Psoas muscle (tissue), 7 donors: ENCODE measurements at regions not wholly inside any gene's neighbourhood (a gene's known extent, or its start where the extent isn't known, plus 50 kb on each side); places are given as distances from the start of the nearest gene placed in this dataset.

Experiments
- ATAC-seq, 4 donors: fragments of 200-7000 bp; cut with Tn5 transposase; one replicate each; pipeline ENCODE4 v1.9.1; 2020; ENCODE audit warnings: moderate library complexity in 3 of 4, mild to moderate bottlenecking in 2 of 4
- DNase-seq, 2 donors: peaks; one replicate each; pipeline ENCODE4 v3.0.0-alpha.2; 2020
- H3K27ac ChIP-seq: fragments of 200-600 bp; one replicate; pipeline ENCODE4 v1.8.0; 2022
- H3K27me3 ChIP-seq, 3 donors: fragments of 200-600 bp in 1 of 3; one replicate each; pipeline versions ENCODE4 v1.6.1 to v1.8.0; 2013 to 2022; ENCODE audit warnings: low read length in 2 of 3, mild to moderate bottlenecking in 2 of 3, moderate library complexity in 1 of 3; ENCODE audit not compliant: insufficient read depth in 3 of 3
- H3K36me3 ChIP-seq, 2 donors: fragments of 200-600 bp in 1 of 2; one replicate each; pipeline versions ENCODE4 v1.6.1 to v1.8.0; 2013 to 2022; ENCODE audit warnings: low read depth in 1 of 2, mild to moderate bottlenecking in 1 of 2, moderate library complexity in 1 of 2; ENCODE audit not compliant: insufficient read depth in 1 of 2
- H3K4me1 ChIP-seq: fragments of 200-600 bp; one replicate; pipeline ENCODE4 v1.8.0; 2022
- H3K4me3 ChIP-seq: fragments of 200-600 bp; one replicate; pipeline ENCODE4 v1.8.0; 2022; ENCODE audit warnings: mild to moderate bottlenecking
- H3K9me3 ChIP-seq: fragments of 200-600 bp; one replicate; pipeline ENCODE4 v1.8.0; 2022
- CTCF ChIP-seq: fragments of 200-600 bp; IDR thresholded peaks from one replicate; pipeline ENCODE4 v1.8.0; 2022; ENCODE audit warnings: antibody characterized with exemption
- WGBS, 3 donors: extraction: QIAGEN DNeasy Blood & Tissue Kit; methylation state at CpG; one replicate each; pipeline versions ENCODE4 v1.1.6 to v1.1.7; 2013; 5-methylcytosine and 5-hydroxymethylcytosine counted together
- intact Hi-C, 2 donors: fragments of 100-400 bp; cut with DNase I; formaldehyde crosslinking; loops; one replicate each; pipeline versions ENCODE4 v1.11.0 to v1.14.2; 2022
- donor health status: healthy with polysubstance abuse.
- donor health status: DM: no; HTN: no; CAD: no; lungs with moderate emphysema.
- donor health status: Bipolar disorder and iron deficiency.
- donor health status: healthy.
- donor health status: DM: yes; HTN: yes; CAD: no.
- donor health status: DM: no; HTN: no; CAD: no.
- donor health status: DM: yes; HTN: yes; CAD: no.

GRCh38 chr5:57695179-57695578 lies 212.6 kb upstream of the ACTBL2 start:
- Histone ChIP-seq H3K4me1 (peaks cover 14% of the 10 kb centered on the region), H3K4me3 (no peak overlapping the region), H3K9me3 (no peaks in the 10 kb centered on the region), H3K27ac (no peak overlapping the region), H3K27me3 (no peaks in the 10 kb centered on the region), H3K36me3 (no peaks in the 10 kb centered on the region)
- WGBS, 3 donors, result 49 to 70% (median 65%) methylated on average over 5 of the region's 5 CpGs
- no peak for TF ChIP-seq CTCF
- intact Hi-C loops, result no loop called here
- no peak for DNase-seq
- no peak for ATAC-seq

- no peaks in the 10 kb centered on the region for H3K36me3 ChIP-seq
- DNase-seq (no peak), ATAC-seq (no peak)
- H3K9me3 ChIP-seq, result no peaks in the 10 kb centered on the region
- H3K4me1 ChIP-seq, result peaks cover 14% of the 10 kb centered on the region
- no peak for TF ChIP-seq CTCF
- intact Hi-C loops, result no loop called here
- no peaks in the 10 kb centered on the region for H3K27me3 ChIP-seq
- 37 to 71% (median 42%) methylated on average over 8 of the region's 8 CpGs for WGBS, 3 donors
- H3K4me3 ChIP-seq, result peak overlapping the region; percentile 30
- H3K27ac ChIP-seq, result no peak overlapping the region
Observed at GRCh38 chr5:57693488-57694305, 211.1 kb upstream of the ACTBL2 start.

GRCh38 chr5:57692582-57693487 lies 210.2 kb upstream of the ACTBL2 start:
- Histone ChIP-seq H3K4me1 (peaks cover 14% of the 10 kb centered on the region), H3K4me3 (peak overlapping the region; percentile 30), H3K36me3 (no peaks in the 10 kb centered on the region), H3K27ac (peak overlapping the region; percentile 17), H3K9me3 (no peaks in the 10 kb centered on the region), H3K27me3 (no peaks in the 10 kb centered on the region)
- intact Hi-C loops, result no loop called here
- no peak for TF ChIP-seq CTCF
- ATAC-seq (peak; percentile 98 to 100 (median 99)), DNase-seq (peak; percentile 74 to 84)
- 36 to 45% (median 39%) methylated on average over 6 of the region's 6 CpGs for WGBS, 3 donors

GRCh38 chr5:57690724-57691123 lies 208.1 kb upstream of the ACTBL2 start:
- no peak for TF ChIP-seq CTCF
- H3K27ac ChIP-seq, result no peak overlapping the region
- ATAC-seq, result no peak
- 85 to 98% (median 98%) methylated on average over 2 of the region's 2 CpGs for WGBS, 3 donors
- no peak for DNase-seq
- H3K9me3 ChIP-seq, result no peaks in the 10 kb centered on the region
- no peak overlapping the region for H3K4me3 ChIP-seq
- no peaks in the 10 kb centered on the region for H3K36me3 ChIP-seq
- no peaks in the 10 kb centered on the region for H3K27me3 ChIP-seq
- H3K4me1 ChIP-seq, result peaks cover 14% of the 10 kb centered on the region
- intact Hi-C loops, result no loop called here
